ENCODE measurements at regions not wholly inside any gene's neighbourhood (a gene's known extent, or its start where the extent isn't known, plus 50 kb on each side); places are given as distances from the start of the nearest gene placed in this dataset.

GRCh38 chr9:1300941-1301340, 250.8 kb downstream of the DMRT2 start:
- DNase-seq = no peak
- peaks cover 2 to 3% of the 10 kb centered on the region in 2 donors for H3K27me3 Mint-ChIP-seq
- WGBS (ENCODE audit: insufficient coverage) = no CpG with 5 or more reads among the region's 1 CpG
- no peaks in the 10 kb centered on the region for H3K27me3 ChIP-seq (replicated peaks in 1 of 2; ENCODE audit: control insufficient read depth in 2 of 2, extremely low read depth in 1 of 2, insufficient read depth in 2 of 2, low read length in 1 of 2)
- POLR2A ChIA-PET = no interaction called here
- ATAC-seq (replicated peaks in 1 of 4) = no peak
- H3K9me3 Mint-ChIP-seq = peaks cover 0 to 5% (median 0%) of the 10 kb centered on the region in 3 donors
- no peaks in the 10 kb centered on the region for H3K36me3 Mint-ChIP-seq
- H3K4me3 Mint-ChIP-seq = no peak overlapping the region
- no peak overlapping the region for H3K27ac ChIP-seq (ENCODE audit: low read length)
- no peaks in the 10 kb centered on the region for H3K9me3 ChIP-seq
- CTCF ChIA-PET = no interaction called here
- H3K27ac Mint-ChIP-seq = no peak overlapping the region
- H3K36me3 ChIP-seq (ENCODE audit: control insufficient read depth in 2 of 2, extremely low read depth in 1 of 2, insufficient read depth in 1 of 2, low read length in 1 of 2) = no peaks in the 10 kb centered on the region
- H3K4me1 ChIP-seq (ENCODE audit: control insufficient read depth in 1 of 2, extremely low read depth in 1 of 2, insufficient read depth in 2 of 2, low read length in 2 of 2) = no peaks in the 10 kb centered on the region
- H3K4me3 ChIP-seq (ENCODE audit: control insufficient read depth in 1 of 2, extremely low read depth in 1 of 2, low read length in 1 of 2) = no peak overlapping the region
- no peaks in the 10 kb centered on the region for H3K4me1 Mint-ChIP-seq

- no peaks in the 10 kb centered on the region for H3K36me3 ChIP-seq (ENCODE audit: control insufficient read depth in 2 of 2, extremely low read depth in 1 of 2, insufficient read depth in 1 of 2, low read length in 1 of 2)
- no peak overlapping the region for H3K27ac ChIP-seq (ENCODE audit: low read length)
- Mint-ChIP-seq H3K36me3 (no peaks in the 10 kb centered on the region), H3K4me1 (no peaks in the 10 kb centered on the region), H3K27ac (no peak overlapping the region), H3K4me3 (no peak overlapping the region), H3K27me3 (peaks cover 2 to 3% of the 10 kb centered on the region in 2 donors), H3K9me3 (peaks cover 0 to 5% (median 0%) of the 10 kb centered on the region in 3 donors)
- no peaks in the 10 kb centered on the region for H3K4me1 ChIP-seq (ENCODE audit: control insufficient read depth in 1 of 2, extremely low read depth in 1 of 2, insufficient read depth in 2 of 2, low read length in 2 of 2)
- H3K27me3 ChIP-seq (replicated peaks in 1 of 2; ENCODE audit: control insufficient read depth in 2 of 2, extremely low read depth in 1 of 2, insufficient read depth in 2 of 2, low read length in 1 of 2) = no peaks in the 10 kb centered on the region
- no peak for ATAC-seq (replicated peaks in 1 of 4)
- no peaks in the 10 kb centered on the region for H3K9me3 ChIP-seq
- DNase-seq = no peak
- ChIA-PET CTCF (no interaction called here), POLR2A (no interaction called here)
- 83% methylated on average over 2 of the region's 3 CpGs for WGBS (ENCODE audit: insufficient coverage)
- H3K4me3 ChIP-seq (ENCODE audit: control insufficient read depth in 1 of 2, extremely low read depth in 1 of 2, low read length in 1 of 2) = no peak overlapping the region
Observed at GRCh38 chr9:1303932-1304331, 253.8 kb downstream of the DMRT2 start.

- Histone ChIP-seq H3K4me3 (ENCODE audit: control insufficient read depth in 1 of 2, extremely low read depth in 1 of 2, low read length in 1 of 2) (no peak overlapping the region), H3K4me1 (ENCODE audit: control insufficient read depth in 1 of 2, extremely low read depth in 1 of 2, insufficient read depth in 2 of 2, low read length in 2 of 2) (no peaks in the 10 kb centered on the region), H3K9me3 (no peaks in the 10 kb centered on the region), H3K36me3 (ENCODE audit: control insufficient read depth in 2 of 2, extremely low read depth in 1 of 2, insufficient read depth in 1 of 2, low read length in 1 of 2) (no peaks in the 10 kb centered on the region), H3K27ac (ENCODE audit: low read length) (no peak overlapping the region), H3K27me3 (replicated peaks in 1 of 2; ENCODE audit: control insufficient read depth in 2 of 2, extremely low read depth in 1 of 2, insufficient read depth in 2 of 2, low read length in 1 of 2) (no peaks in the 10 kb centered on the region)
- Mint-ChIP-seq H3K36me3 (no peaks in the 10 kb centered on the region), H3K9me3 (peaks cover 7 to 10% (median 7%) of the 10 kb centered on the region in 3 donors), H3K27me3 (peaks cover 0 to 11% of the 10 kb centered on the region in 2 donors), H3K4me3 (no peak overlapping the region), H3K4me1 (no peaks in the 10 kb centered on the region), H3K27ac (no peak overlapping the region)
- no CpG with 5 or more reads among the region's 2 CpGs for WGBS (ENCODE audit: insufficient coverage)
- ATAC-seq (replicated peaks in 1 of 4) (no peak), DNase-seq (no peak)
- ChIA-PET CTCF (no interaction called here), POLR2A (no interaction called here)
Observed at GRCh38 chr9:1311462-1312042, 261.4 kb downstream of the DMRT2 start.

GRCh38 chr9:1319436-1319835, 269.3 kb downstream of the DMRT2 start:
- Histone ChIP-seq H3K4me3 (ENCODE audit: control insufficient read depth in 1 of 2, extremely low read depth in 1 of 2, low read length in 1 of 2) (no peak overlapping the region), H3K27ac (ENCODE audit: low read length) (no peak overlapping the region), H3K36me3 (ENCODE audit: control insufficient read depth in 2 of 2, extremely low read depth in 1 of 2, insufficient read depth in 1 of 2, low read length in 1 of 2) (no peaks in the 10 kb centered on the region), H3K27me3 (replicated peaks in 1 of 2; ENCODE audit: control insufficient read depth in 2 of 2, extremely low read depth in 1 of 2, insufficient read depth in 2 of 2, low read length in 1 of 2) (peaks cover 0 to 5% of the 10 kb centered on the region in 2 experiments), H3K9me3 (no peaks in the 10 kb centered on the region), H3K4me1 (ENCODE audit: control insufficient read depth in 1 of 2, extremely low read depth in 1 of 2, insufficient read depth in 2 of 2, low read length in 2 of 2) (no peaks in the 10 kb centered on the region)
- no CpG with 5 or more reads among the region's 4 CpGs for WGBS (ENCODE audit: insufficient coverage)
- no peak for ATAC-seq (replicated peaks in 1 of 4)
- H3K9me3 Mint-ChIP-seq = peaks cover 3 to 11% (median 10%) of the 10 kb centered on the region in 3 donors
- ChIA-PET POLR2A (interaction anchor here in 1 of 2 donors (0.6 kb wide), 1 partner anchor 58 kb away, joined by 3 read pairs; no protein-coding TSS in a partner anchor), CTCF (no interaction called here)
- H3K27ac Mint-ChIP-seq = no peak overlapping the region
- DNase-seq = no peak
- peaks cover 3 to 6% of the 10 kb centered on the region in 2 donors for H3K27me3 Mint-ChIP-seq
- H3K4me3 Mint-ChIP-seq = no peak overlapping the region
- H3K4me1 Mint-ChIP-seq = no peaks in the 10 kb centered on the region
- no peaks in the 10 kb centered on the region for H3K36me3 Mint-ChIP-seq

DNA sequence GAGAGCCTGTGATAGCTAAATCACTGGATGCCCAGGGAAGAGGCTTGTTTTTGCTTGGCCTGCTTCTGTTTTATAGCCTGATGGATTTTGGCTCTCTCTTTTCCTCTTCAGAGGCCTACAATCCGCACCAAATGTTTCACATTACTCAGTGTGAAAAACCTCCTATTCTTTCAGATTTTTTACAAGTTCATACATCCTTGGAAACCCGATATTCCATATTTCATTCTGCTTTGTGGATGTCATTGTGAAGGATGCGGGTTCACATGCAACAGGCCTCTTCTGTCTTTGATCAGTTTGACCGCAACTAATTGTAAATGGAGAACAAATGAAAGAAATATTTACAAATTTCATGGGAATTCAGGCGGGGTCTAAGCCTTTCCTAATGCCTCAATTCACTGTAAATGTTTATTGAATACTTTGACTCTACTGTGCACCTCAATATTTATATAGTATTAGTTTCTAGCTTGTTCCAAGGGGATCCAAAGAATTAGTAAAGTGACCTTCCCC, 269.9 kb downstream of the DMRT2 start:
- H3K36me3 Mint-ChIP-seq = no peaks in the 10 kb centered on the region

GRCh38 chr9:1320607-1321195, 270.5 kb downstream of the DMRT2 start:
- Histone ChIP-seq H3K4me3 (ENCODE audit: control insufficient read depth in 1 of 2, extremely low read depth in 1 of 2, low read length in 1 of 2) (no peak overlapping the region), H3K36me3 (ENCODE audit: control insufficient read depth in 2 of 2, extremely low read depth in 1 of 2, insufficient read depth in 1 of 2, low read length in 1 of 2) (no peaks in the 10 kb centered on the region), H3K27ac (ENCODE audit: low read length) (no peak overlapping the region), H3K4me1 (ENCODE audit: control insufficient read depth in 1 of 2, extremely low read depth in 1 of 2, insufficient read depth in 2 of 2, low read length in 2 of 2) (no peaks in the 10 kb centered on the region), H3K9me3 (no peaks in the 10 kb centered on the region), H3K27me3 (replicated peaks in 1 of 2; ENCODE audit: control insufficient read depth in 2 of 2, extremely low read depth in 1 of 2, insufficient read depth in 2 of 2, low read length in 1 of 2) (peaks cover 0 to 5% of the 10 kb centered on the region in 2 experiments)
- Mint-ChIP-seq H3K9me3 (peaks cover under 1 to 11% (median 10%) of the 10 kb centered on the region in 3 donors), H3K27ac (no peak overlapping the region), H3K4me3 (no peak overlapping the region), H3K36me3 (no peaks in the 10 kb centered on the region), H3K4me1 (no peaks in the 10 kb centered on the region), H3K27me3 (peaks cover 0 to 3% of the 10 kb centered on the region in 2 donors)
- CTCF ChIA-PET = no interaction called here
- DNase-seq (no peak), ATAC-seq (replicated peaks in 1 of 4) (no peak)
- POLR2A ChIA-PET = interaction anchor here in 1 of 2 donors (0.7 kb wide), 1 partner anchor 41 kb away, joined by 3 read pairs; no protein-coding TSS in a partner anchor
- WGBS (ENCODE audit: insufficient coverage) = 67% methylated on average over 2 of the region's 7 CpGs

More for the DNA sequence above, 269.9 kb downstream of the DMRT2 start:
- Mint-ChIP-seq H3K4me3 (no peak overlapping the region), H3K27ac (no peak overlapping the region), H3K9me3 (peaks cover 3 to 11% (median 10%) of the 10 kb centered on the region in 3 donors), H3K27me3 (peaks cover 0 to 3% of the 10 kb centered on the region in 2 donors), H3K4me1 (no peaks in the 10 kb centered on the region)
- Histone ChIP-seq H3K4me1 (ENCODE audit: control insufficient read depth in 1 of 2, extremely low read depth in 1 of 2, insufficient read depth in 2 of 2, low read length in 2 of 2) (no peaks in the 10 kb centered on the region), H3K27me3 (replicated peaks in 1 of 2; ENCODE audit: control insufficient read depth in 2 of 2, extremely low read depth in 1 of 2, insufficient read depth in 2 of 2, low read length in 1 of 2) (peaks cover 0 to 5% of the 10 kb centered on the region in 2 experiments), H3K4me3 (ENCODE audit: control insufficient read depth in 1 of 2, extremely low read depth in 1 of 2, low read length in 1 of 2) (no peak overlapping the region), H3K9me3 (no peaks in the 10 kb centered on the region), H3K27ac (ENCODE audit: low read length) (no peak overlapping the region), H3K36me3 (ENCODE audit: control insufficient read depth in 2 of 2, extremely low read depth in 1 of 2, insufficient read depth in 1 of 2, low read length in 1 of 2) (no peaks in the 10 kb centered on the region)
- ChIA-PET POLR2A (interaction anchor here in 1 of 2 donors (0.7 kb wide), 1 partner anchor 42 kb away, joined by 3 read pairs; no protein-coding TSS in a partner anchor), CTCF (no interaction called here)
- WGBS (ENCODE audit: insufficient coverage) = no CpG with 5 or more reads among the region's 5 CpGs
- ATAC-seq (replicated peaks in 1 of 4) (no peak), DNase-seq (no peak)

Data from T-cell (primary cell).